Esophagus muscularis mucosa (tissue), 4 donors: ENCODE measurements at regions not wholly inside any gene's neighbourhood (a gene's known extent, or its start where the extent isn't known, plus 50 kb on each side); places are given as distances from the start of the nearest gene placed in this dataset.

ENCODE experiments used
- EP300 ChIP-seq: sonication (generic); formaldehyde crosslinking; IDR thresholded peaks from one replicate; pipeline ENCODE4 v1.6.1; 2017; ENCODE audit warnings: antibody characterized with exemption
- POLR2A ChIP-seq: fragments of 450-650 bp; IDR thresholded peaks from one replicate; pipeline ENCODE4 v1.6.1; 2017; ENCODE audit warnings: antibody characterized with exemption, moderate library complexity, mild to moderate bottlenecking, low read depth
- POLR2AphosphoS5 ChIP-seq, 2 donors: sonication (generic); formaldehyde crosslinking; IDR thresholded peaks; one replicate each; pipeline ENCODE4 v1.6.1; 2017; ENCODE audit warnings: antibody characterized with exemption in 2 of 2
- TF ChIP-seq, protein P1 (sequence below), 3 experiments: fragments of 200-600 bp in 2 of 3; fragments of 450-650 bp in 1 of 3; sonication (generic) in 2 of 3; IDR thresholded peaks; one replicate each; pipeline ENCODE4 v1.5.1; 2017 to 2019; ENCODE audit warnings: antibody characterized with exemption in 3 of 3, mild to moderate bottlenecking in 2 of 3, moderate library complexity in 1 of 3

DNA sequence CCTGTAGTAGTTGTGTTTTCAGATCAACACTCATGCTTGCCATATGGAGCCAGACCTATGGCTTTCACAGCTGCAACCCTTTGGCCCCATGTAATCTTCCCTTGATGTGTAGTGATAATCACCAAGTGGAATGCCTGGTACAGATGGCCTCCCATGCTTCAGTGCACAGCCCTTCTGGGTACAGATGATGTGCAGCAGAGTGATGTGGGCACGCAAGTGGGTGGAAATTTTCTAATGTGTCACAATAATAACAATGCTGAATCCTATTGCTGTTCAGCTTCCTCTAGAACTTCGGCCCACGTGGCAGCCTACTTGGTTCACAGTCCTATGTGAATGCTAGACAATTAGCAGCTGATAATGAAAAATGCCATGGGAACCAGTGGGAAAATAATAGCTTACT is 188.1 kb downstream of the SNAPC1 start:
- TF ChIP-seq EP300 (no peak), POLR2A (no peak), POLR2AphosphoS5 (IDR thresholded peaks at IDR 0.05) (no peak)
- TF ChIP-seq, protein P1, sequence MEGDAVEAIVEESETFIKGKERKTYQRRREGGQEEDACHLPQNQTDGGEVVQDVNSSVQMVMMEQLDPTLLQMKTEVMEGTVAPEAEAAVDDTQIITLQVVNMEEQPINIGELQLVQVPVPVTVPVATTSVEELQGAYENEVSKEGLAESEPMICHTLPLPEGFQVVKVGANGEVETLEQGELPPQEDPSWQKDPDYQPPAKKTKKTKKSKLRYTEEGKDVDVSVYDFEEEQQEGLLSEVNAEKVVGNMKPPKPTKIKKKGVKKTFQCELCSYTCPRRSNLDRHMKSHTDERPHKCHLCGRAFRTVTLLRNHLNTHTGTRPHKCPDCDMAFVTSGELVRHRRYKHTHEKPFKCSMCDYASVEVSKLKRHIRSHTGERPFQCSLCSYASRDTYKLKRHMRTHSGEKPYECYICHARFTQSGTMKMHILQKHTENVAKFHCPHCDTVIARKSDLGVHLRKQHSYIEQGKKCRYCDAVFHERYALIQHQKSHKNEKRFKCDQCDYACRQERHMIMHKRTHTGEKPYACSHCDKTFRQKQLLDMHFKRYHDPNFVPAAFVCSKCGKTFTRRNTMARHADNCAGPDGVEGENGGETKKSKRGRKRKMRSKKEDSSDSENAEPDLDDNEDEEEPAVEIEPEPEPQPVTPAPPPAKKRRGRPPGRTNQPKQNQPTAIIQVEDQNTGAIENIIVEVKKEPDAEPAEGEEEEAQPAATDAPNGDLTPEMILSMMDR (IDR thresholded peaks at IDR 0.05) = no peak
